Chondrocyte (in vitro differentiated cells): ENCODE measurements at regions not wholly inside any gene's neighbourhood (a gene's known extent, or its start where the extent isn't known, plus 50 kb on each side); places are given as distances from the start of the nearest gene placed in this dataset.

Experiments used
- DNase-seq: peaks from one replicate; pipeline ENCODE4 v3.0.0; 2021; ENCODE audit warnings: mixed read lengths, low spot score
- H3K27ac Mint-ChIP-seq: one replicate; pipeline ENCODE4 v1.8.0; 2021; ENCODE audit warnings: mild to moderate bottlenecking, moderate library complexity, mixed read lengths; ENCODE audit not compliant: unreplicated experiment
- H3K27me3 Mint-ChIP-seq: 2 replicates; pipeline ENCODE4 v1.8.0; 2021; ENCODE audit warnings: low read depth, mixed read lengths
- H3K36me3 Mint-ChIP-seq: 2 replicates; pipeline ENCODE4 v1.8.0; 2021; ENCODE audit warnings: low read depth, mixed read lengths
- H3K4me1 Mint-ChIP-seq: 2 replicates; pipeline ENCODE4 v1.8.0; 2021; ENCODE audit warnings: low read depth, mild to moderate bottlenecking, mixed read lengths
- H3K4me3 Mint-ChIP-seq: one replicate; pipeline ENCODE4 v1.8.0; 2021; ENCODE audit warnings: mild to moderate bottlenecking, moderate library complexity, mixed read lengths; ENCODE audit not compliant: unreplicated experiment
- H3K9me3 Mint-ChIP-seq: 2 replicates; pipeline ENCODE4 v1.8.0; 2021; ENCODE audit warnings: low read depth, mixed read lengths
- TF ChIP-seq, protein P1 (sequence below): fragments of 200-600 bp; sonication (generic); IDR thresholded peaks from 2 replicates; pipeline ENCODE4 v1.5.0; 2021; ENCODE audit warnings: antibody characterized with exemption, mild to moderate bottlenecking, moderate library complexity

DNA sequence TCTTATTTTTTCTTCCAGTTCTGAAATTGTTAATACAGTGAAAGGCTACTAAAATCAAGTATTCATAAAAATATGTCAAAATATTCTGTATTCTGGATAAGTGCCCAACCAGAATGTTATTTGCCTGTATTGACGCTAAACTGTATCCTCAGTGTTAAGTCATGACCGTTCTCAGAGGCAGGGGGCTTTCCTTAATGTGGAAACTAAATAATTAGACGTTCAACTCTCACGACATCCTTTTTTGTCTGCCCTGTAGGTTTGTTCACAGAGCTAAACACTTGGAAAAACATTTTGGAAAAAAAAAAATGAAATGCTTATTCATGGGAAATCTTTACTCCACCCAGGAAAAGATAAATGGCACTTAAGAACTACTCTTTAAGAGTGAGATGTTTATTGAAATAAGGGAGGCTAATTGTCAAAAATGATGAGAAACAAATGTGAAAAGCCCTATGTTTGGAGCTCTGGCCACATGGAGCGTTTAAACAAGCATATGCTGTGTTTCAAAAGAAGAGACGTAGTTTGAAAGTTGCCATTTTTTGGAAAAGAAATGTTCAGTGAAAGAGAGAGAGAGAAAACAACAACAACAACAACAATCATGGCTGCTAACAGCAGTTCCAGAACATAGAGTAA lies 453.1 kb upstream of the MARCKS start:
- DNase-seq, result no peak
- Mint-ChIP-seq H3K9me3 (no peaks in the 10 kb centered on the region), H3K4me1 (peaks cover 7% of the 10 kb centered on the region), H3K4me3 (no peak overlapping the region), H3K27ac (no peak overlapping the region), H3K27me3 (no peaks in the 10 kb centered on the region), H3K36me3 (no peaks in the 10 kb centered on the region)
- TF ChIP-seq, protein P1, sequence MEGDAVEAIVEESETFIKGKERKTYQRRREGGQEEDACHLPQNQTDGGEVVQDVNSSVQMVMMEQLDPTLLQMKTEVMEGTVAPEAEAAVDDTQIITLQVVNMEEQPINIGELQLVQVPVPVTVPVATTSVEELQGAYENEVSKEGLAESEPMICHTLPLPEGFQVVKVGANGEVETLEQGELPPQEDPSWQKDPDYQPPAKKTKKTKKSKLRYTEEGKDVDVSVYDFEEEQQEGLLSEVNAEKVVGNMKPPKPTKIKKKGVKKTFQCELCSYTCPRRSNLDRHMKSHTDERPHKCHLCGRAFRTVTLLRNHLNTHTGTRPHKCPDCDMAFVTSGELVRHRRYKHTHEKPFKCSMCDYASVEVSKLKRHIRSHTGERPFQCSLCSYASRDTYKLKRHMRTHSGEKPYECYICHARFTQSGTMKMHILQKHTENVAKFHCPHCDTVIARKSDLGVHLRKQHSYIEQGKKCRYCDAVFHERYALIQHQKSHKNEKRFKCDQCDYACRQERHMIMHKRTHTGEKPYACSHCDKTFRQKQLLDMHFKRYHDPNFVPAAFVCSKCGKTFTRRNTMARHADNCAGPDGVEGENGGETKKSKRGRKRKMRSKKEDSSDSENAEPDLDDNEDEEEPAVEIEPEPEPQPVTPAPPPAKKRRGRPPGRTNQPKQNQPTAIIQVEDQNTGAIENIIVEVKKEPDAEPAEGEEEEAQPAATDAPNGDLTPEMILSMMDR, result no peak

DNA sequence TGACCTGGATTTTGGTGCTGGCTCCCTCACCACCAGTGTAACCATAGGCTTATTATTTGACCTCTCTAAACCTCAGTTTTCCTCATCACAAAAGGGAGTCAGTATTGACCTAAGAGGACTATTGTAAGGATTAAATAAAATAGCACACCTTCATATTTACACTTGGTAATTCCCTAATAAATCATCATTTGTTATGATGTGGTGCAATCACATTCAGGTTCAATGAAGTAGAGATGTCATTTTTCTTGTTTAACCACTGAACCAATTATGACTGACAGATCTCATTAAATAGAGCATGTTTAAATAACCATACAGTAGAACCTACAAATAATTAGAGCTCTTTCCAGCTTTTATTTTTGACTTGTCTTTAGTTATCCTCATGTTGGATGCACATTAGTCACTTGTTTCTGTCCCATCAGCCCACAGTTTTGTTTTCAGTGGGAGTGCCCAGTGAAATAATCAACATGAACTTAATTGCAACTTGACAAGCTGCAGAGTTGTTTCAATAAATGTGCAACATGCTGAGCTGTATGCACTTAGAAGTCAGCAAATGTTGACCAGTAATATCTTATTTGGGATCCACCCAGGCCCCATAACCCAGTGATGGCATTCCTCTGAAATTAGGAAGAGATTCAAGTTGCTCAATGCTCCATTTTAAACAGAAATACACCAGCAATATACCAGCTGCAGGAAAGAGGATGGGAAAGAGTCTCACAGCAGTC lies 451.7 kb upstream of the MARCKS start:
- TF ChIP-seq, protein P1, result no peak
- H3K36me3 Mint-ChIP-seq, result no peaks in the 10 kb centered on the region
- H3K4me1 Mint-ChIP-seq, result peaks cover 16% of the 10 kb centered on the region
- H3K27me3 Mint-ChIP-seq, result no peaks in the 10 kb centered on the region
- no peak overlapping the region for H3K4me3 Mint-ChIP-seq
- no peak for DNase-seq
- no peaks in the 10 kb centered on the region for H3K9me3 Mint-ChIP-seq
- H3K27ac Mint-ChIP-seq, result no peak overlapping the region

- Mint-ChIP-seq H3K9me3 (no peaks in the 10 kb centered on the region), H3K4me1 (peaks cover 21% of the 10 kb centered on the region), H3K27ac (no peak overlapping the region), H3K4me3 (no peak overlapping the region), H3K27me3 (no peaks in the 10 kb centered on the region), H3K36me3 (no peaks in the 10 kb centered on the region)
- DNase-seq, result no peak
- TF ChIP-seq, protein P1, result no peak
These were observed 451.0 kb upstream of the MARCKS start for GRCh38 chr6:113406048-113406695.

DNA sequence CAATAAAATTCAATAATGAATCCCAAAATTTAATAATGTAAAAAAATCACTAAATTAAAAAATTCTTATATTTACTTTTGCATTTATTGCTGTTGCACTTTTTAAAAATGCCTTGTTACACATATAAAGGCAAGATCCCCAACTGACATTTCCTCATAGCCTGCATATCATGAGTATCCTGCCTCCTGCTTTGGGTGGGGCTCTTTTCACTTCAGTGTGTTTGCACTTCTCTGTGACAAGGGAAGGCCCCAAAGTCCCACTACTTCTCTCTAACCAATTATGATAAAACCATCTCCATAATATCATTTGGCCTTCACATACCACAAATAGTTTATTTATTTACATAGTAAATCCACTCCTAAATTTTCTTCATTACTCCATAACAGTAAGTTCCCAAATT lies 446.1 kb upstream of the MARCKS start:
- H3K27me3 Mint-ChIP-seq, result no peaks in the 10 kb centered on the region
- no peaks in the 10 kb centered on the region for H3K9me3 Mint-ChIP-seq
- H3K36me3 Mint-ChIP-seq, result no peaks in the 10 kb centered on the region
- peaks cover 42% of the 10 kb centered on the region for H3K4me1 Mint-ChIP-seq
- peak overlapping the region; percentile 6 for H3K4me3 Mint-ChIP-seq
- TF ChIP-seq, protein P1, result no peak
- no peak for DNase-seq
- peak overlapping the region; percentile 61 for H3K27ac Mint-ChIP-seq

- H3K27ac Mint-ChIP-seq, result no peak overlapping the region
- no peak overlapping the region for H3K4me3 Mint-ChIP-seq
- H3K9me3 Mint-ChIP-seq, result no peaks in the 10 kb centered on the region
- no peak for DNase-seq
- TF ChIP-seq, protein P1, result no peak
- H3K4me1 Mint-ChIP-seq, result peaks cover 52% of the 10 kb centered on the region
- no peaks in the 10 kb centered on the region for H3K27me3 Mint-ChIP-seq
- H3K36me3 Mint-ChIP-seq, result no peaks in the 10 kb centered on the region
These were observed 444.4 kb upstream of the MARCKS start for GRCh38 chr6:113412589-113413357.
